OCI-LY3 (cell line): ENCODE measurements at regions not wholly inside any gene's neighbourhood (a gene's known extent, or its start where the extent isn't known, plus 50 kb on each side); places are given as distances from the start of the nearest gene placed in this dataset.

Experiments used
- EZH2phosphoT487 ChIP-seq: fragments of 200-600 bp; shearing (Covaris generic); IDR thresholded peaks from 2 replicates; pipeline ENCODE4 v1.6.1; 2018; ENCODE audit warnings: antibody characterized with exemption, mixed run types, low read depth
- TF ChIP-seq, protein P1 (sequence below): fragments of 200-600, 300-600 bp; sonication (generic); IDR thresholded peaks from 2 replicates; pipeline ENCODE4 v1.5.1; 2014; ENCODE audit warnings: antibody characterized with exemption, low read length, low read depth

DNA sequence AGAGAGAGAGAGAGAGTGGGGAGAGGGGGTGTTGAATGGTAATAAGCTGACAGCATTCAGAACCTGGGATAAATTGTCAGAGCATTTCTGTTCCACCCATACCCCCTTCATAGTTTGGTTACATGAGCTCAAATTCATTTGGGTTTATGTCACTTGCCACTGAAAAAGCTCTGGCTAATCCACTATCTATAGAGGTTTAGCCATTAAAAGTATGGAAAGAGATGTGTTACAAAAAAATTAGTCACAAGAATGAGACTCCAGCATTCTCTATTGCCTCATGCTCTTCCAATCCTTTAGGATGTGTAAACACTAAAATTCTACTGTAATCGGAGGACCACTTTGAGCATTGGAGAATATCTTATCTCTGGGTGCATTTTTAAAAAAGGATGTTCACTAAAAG is 297.6 kb upstream of the TCF21 start:
- TF ChIP-seq, protein P1, sequence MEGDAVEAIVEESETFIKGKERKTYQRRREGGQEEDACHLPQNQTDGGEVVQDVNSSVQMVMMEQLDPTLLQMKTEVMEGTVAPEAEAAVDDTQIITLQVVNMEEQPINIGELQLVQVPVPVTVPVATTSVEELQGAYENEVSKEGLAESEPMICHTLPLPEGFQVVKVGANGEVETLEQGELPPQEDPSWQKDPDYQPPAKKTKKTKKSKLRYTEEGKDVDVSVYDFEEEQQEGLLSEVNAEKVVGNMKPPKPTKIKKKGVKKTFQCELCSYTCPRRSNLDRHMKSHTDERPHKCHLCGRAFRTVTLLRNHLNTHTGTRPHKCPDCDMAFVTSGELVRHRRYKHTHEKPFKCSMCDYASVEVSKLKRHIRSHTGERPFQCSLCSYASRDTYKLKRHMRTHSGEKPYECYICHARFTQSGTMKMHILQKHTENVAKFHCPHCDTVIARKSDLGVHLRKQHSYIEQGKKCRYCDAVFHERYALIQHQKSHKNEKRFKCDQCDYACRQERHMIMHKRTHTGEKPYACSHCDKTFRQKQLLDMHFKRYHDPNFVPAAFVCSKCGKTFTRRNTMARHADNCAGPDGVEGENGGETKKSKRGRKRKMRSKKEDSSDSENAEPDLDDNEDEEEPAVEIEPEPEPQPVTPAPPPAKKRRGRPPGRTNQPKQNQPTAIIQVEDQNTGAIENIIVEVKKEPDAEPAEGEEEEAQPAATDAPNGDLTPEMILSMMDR = no peak
- no peak for TF ChIP-seq EZH2phosphoT487
